Amygdala (tissue), 56 donors: ENCODE measurements at regions not wholly inside any gene's neighbourhood (a gene's known extent, or its start where the extent isn't known, plus 50 kb on each side); places are given as distances from the start of the nearest gene placed in this dataset.
A peak's percentile ranks its signal among the peaks of the same experiment; 100 is the strongest.

ENCODE experiments used
- DNase-seq, 56 donors: peaks; one replicate each; lab custom pipeline; 2025; lab: John Stamatoyannopoulos, UW

DNA sequence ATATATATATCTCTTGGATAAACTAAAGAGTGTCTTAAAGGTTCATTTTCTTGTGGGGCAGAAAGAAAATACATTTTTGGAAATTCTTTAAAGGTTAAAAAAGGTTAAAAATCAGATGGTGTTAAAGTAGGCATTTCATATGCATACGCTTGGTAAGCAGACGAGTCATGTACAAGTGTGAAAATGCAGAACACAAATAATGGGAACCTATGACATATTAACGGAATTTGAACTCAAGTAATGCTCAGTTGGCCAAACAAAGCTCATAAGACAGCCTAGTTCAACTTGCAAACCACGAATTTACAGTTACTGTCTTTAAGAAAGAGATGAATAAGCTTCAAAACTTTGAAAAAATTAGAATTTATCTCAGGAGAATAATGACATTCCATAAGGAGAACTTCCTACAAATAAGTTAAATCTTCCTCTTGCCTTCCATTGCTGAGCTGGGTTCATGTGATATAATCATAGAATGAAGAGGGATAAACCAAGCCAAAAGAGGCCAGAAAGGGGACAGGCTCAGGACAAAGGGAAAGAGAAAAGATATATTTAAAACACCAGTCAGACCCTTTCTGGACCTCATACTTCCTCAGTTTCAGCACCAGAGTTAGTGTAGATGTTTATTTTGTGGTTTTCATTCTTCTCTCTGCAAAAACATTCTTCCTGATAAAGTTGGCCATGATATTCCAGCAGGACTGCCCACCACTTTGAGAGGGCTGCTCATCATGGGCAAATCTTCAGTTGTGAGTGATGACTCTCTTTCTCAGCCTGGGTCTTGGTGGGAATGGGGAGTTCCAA, 256.7 kb upstream of the CD180 start:
- no peak for DNase-seq

DNA sequence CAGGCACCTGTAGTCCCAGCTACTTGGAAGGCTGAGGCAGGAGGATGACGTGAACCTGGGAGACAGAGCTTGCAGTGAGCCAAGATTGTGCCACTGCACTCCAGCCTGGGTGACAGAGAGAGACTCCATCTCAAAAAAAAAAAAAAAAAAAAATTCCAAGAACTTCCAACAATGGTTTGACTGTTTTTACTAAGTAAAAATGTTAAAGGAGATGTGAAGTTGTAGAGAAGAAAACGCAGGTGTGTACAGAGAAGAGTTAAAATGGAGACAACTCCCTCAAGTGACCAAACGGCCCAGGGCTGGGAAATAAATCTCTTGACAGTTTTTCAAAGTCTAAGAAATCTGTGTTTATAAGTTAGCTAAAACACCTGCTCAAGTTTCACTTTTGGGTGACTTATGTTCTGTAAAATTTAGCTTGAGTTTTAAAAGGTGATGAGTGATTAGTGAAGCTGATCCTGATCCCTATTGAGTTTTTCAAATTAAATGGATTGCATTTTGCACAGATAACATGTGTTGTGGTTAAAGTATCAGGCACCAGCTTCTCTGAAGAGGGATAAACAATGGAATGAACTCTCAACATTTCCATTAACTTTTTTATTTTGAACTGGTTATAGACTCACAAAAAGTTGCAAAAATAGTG, 255.2 kb upstream of the CD180 start:
- DNase-seq: no peak

DNA sequence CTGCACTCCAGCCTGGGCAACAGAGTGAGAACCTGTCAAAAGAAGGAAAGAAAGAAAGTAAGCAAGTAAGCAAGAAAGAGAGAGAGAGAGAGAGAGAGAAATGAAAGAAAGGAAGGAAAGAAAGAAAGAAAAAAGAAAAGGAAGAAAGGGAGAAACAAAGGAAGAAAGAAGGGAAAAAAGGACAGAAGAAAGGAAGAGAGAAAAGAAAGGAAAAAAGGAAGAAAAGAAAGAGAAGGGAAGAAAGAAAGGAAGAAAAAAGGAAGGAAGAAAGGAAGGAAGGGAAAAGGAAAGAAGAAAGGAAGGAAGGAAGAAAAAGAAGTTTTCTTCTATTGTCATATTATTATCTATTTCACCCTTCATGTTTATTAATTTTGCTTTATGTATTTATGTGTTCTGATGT, 251.1 kb upstream of the CD180 start:
- DNase-seq: no peak

DNA sequence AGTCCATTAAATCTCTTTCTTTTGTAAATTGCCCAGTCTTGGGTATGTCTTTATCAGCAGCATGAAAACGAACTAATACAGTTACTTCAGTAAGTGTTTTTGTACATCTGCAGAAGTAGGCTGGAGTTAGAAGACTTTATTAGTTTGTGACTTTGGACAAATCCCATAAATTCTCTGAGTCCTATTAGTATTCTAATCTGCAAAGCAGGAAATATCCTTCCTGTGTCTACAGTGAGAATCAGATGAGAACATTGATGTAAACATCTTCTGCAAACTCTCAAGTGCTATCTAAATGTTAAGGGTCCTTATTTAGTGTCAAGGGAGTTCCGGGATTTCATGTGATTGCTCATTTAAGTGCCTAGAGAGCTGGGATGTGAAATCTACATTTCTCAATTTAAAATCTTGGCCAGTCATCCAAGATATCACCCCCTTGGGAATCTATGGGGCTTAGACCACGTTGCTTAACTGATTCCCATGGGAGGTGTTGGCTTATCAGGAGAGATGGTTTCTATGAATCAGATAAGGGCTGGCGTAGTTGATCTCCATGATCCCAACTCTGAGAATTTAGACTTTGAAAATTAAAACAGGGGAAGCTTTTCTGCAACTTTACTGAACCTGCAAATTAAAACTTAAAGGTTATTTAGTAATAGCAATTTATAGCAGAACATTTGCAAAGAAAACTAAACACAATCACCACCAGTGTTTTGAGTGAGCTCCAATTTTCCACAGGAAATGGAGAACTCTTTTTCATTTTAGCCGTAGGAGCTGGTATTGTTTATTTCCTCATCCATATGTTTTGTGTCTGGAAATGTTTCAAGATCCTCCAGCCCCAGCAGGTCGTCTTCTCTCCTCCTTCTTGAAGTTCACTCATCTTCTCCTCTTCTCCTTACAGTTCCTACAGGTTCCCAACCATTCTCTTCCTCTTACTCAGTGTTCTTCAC, 241.6 kb upstream of the CD180 start:
- no peak for DNase-seq

DNA sequence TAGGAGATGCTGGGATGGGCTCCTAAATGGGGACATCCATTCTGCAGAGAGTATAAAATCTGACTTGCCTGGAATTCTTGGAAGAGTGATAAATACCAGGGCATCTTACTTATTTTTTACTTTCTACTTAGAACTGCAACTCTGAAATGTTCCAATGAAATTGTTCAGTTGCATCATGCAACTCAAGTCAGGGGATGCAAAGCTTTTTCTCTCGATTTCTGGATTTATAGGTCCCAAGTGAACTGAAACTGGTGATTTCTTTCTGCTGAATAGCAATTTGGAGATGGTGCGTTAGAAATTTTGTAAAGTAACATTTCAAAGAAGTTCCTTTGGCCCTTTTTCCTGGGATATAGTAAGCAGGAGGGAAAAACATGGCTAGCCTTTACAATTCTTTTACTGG, 238.4 kb upstream of the CD180 start:
- no peak for DNase-seq

DNA sequence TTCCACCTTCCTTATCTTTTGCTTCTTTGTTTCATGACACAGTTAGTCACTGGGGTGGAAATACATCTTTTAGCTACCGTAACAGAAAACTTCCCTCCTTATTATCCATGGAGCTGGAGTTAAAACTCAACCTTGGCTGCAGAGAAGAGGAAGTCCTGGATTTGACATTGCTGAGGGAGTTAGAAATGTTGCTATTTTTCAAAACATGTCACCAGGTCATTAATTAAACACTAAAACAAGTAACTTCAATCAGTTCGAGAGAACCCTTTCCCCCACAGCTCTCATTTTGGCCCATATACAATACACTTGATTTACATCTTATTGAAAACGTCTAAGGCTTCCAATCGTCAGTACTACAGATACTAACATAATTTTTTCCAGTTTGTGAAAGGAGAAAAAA, 237.9 kb upstream of the CD180 start:
- DNase-seq: no peak

DNA sequence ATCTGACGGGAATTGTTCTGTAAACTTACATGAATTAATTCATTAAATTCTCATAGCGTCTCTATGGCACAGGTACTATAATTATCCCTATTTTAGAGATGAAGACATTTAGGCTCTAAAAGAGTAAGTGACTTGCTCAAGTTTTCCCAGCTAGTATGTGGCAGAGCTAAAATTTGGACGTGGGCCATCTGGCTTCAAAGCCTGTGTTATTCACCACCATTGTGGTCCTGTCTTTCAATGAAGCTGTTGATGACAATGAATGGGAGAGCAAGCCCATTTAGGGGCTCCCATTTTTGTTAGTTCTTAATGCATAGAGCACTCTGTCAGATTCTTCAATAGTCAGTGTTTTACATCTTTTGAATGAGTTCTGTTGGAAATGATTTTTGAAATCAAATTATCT, 236.0 kb upstream of the CD180 start:
- peak in 1 of 56 donors; percentile 12 for DNase-seq

DNA sequence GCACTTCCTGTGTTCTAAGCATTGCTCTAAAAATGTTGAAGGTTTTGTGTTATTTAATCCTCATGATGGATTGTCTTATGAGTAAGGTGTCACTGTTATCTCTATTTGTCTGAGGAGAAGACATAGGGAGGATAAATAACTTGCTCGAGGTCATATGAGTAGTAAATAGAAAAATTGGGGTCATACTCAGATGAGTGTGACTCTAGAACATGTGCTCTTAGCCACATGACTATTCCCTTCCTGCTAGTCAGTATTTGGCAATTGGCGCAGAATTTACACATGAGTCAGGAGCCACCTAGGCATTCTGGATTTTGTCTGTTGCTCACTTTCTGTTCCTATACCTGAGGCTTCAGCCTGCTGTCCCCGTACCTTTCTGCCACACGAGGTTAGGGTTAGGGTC, 234.6 kb upstream of the CD180 start:
- DNase-seq: no peak

DNA sequence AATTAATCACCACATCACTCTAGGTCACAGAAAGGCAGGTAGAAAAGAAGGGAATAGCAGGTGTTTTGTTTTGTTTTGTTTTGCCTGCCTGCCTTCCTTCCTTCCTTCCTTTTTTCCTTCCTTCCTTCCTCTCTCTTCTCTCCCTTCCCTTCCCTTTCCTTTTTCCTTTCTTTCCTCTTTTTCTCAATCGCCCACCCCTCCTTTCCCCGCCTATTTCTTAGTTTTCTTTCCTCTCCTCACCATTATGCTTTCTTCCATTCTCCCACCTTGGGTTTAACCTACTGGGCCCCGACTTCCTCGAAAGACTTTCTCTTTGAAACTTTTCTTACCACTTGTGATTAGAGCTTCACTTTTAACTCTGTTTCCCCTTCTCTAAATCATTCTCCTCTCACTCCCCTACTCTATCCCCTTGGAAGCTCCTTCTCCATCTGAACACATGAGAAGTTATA, 231.3 kb upstream of the CD180 start:
- DNase-seq: no peak

DNA sequence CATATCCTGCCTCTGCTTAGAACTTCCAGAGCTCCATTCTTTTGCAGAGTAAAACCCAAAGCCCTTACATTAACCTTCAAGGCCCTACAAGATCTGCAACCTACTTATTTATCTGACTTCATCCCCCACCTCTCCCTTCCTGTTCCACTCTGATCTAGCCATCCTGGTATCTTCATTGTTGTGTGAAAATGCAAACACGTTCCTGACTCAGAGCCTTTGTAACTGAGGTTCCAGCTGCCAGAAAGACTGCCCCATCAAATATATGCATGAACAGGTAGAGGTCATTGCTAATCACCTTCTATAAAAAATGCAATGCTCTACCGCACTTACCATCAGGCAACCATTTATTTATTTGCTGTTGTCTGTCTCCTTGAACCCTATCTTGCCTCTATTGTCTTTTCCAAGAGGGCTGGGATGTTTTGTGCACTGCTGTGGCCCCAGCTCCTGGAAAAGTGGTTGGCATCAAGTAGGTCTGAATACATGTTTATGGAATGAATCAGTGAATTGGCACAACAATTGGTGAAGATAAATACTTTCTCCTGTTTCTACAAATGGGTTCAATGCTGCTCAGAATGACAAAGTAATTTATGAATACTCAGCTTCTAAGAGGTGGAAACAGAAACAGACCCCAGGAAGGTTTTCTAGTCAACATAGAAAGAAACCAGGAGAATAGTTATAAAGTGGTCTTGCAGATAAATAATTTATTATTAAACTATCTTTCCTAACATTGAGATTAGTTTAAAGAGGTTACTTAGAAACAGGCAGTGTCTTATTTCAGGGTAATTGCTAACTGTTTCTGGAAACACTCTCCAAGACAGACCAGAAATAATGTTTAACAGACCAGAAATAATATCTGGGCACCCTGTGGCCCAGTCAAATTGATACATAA, 230.6 kb upstream of the CD180 start:
- DNase-seq: no peak

DNA sequence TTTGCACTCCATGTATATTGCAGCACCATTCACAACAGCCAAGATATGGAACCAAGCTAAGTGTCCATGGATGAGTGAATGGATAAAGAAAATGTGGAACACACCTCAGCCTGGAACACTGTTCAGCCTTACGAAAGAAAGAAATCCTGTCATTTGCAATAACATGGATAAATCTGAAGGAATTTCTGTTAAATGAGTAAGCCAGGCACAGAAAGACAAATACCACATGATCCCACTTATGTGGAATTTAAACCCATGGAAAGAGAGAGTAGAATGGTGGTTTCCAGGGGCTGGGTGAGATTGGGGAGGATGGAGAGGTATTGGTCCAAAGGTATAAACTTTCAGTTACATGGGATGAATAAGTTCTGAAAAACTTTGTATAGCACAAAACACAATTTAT, 228.9 kb upstream of the CD180 start:
- no peak for DNase-seq

DNA sequence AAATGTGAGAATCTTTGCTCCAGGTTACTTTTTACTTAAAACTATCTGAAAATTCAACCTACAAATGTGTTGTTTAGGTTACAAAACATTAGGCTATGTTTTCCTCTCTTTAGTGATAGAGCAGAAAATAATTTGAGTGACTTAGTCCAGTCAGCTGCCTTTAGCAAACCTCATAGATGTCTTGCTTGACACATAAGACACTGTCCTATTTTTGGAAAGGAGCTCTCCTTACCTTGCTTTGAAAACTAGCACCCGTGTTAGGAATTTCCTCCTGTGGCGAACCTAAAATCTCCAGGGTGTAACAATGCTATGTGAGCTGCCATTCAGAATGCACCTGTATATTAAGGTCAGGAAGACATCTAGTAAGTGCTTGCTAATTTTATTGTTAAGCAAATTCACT, 221.2 kb upstream of the CD180 start:
- DNase-seq: no peak

DNA sequence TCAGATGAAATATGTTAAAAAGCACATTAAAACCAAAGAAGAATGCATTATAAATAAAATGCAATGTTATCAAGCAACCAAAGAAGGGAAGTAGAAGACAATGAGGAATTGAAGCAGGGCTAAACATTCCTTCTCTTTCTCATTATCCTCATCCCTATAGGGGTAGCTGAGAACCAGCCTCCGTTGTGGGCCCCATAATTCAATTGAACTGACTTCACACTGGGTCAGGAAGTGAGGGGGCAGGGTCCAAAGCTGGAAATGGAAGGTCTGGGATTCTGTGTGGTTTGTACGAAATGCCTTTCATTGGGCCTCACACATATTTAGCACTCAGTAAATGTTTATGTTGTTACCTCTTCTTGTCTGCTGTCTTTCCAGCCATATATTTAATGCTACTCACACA, 220.4 kb upstream of the CD180 start:
- no peak for DNase-seq

DNA sequence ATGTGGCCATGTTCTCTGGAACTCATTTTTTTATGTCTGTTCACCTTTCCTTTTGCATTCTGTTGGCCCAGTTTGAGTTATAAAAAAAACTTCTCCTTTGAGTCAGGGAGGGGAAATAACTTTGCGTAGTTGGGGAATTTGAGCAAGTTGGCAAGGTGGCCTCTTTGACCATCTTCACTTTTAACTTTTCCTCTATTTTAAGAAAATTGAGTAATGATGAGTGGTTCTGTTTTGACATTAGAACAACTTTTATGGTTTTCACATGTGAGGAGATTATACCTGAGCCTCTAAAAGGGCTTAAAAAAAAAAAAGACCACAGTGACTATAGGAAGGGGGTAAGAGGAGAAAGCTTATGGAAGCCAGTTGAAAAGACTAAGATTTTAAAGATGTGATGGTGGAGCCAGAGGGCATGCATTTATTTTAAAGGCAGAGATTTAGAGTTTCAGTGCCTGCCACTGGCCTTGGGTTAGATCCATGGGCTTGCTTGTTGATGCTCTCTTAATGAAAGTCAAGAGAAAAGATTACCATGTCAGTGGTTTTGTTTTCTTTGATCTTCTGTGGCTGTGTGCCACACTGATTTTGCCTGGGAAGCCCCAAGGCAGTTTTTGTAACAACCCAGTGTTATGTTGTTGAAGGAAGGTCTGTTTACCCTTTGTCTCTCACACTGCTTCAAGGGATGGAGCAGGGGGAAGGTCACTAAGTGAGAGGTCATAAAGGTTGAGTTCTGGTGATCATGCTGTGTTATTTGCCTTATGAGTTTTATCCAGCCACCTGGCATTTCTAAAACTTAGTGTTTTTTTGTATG, 219.7 kb upstream of the CD180 start:
- DNase-seq: no peak

DNA sequence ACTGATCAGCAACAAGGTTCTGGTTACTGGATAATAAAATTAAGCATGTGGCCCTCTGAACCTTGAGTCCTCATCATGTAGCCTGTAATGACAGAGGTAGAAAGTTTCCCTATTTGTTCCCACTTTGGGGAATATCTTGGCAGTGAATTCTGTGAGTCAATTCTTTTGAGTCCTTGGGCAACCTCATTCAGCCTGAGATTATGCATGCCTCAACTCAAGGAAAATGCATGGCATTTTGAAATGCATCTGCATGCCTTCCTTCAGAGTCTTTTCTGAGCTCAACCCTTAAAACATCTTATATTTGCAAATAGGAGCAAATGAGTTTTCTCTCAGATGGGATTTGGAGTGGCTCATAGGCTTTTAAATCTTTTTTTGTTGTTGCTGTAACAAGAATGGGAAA, 218.1 kb upstream of the CD180 start:
- no peak for DNase-seq

DNA sequence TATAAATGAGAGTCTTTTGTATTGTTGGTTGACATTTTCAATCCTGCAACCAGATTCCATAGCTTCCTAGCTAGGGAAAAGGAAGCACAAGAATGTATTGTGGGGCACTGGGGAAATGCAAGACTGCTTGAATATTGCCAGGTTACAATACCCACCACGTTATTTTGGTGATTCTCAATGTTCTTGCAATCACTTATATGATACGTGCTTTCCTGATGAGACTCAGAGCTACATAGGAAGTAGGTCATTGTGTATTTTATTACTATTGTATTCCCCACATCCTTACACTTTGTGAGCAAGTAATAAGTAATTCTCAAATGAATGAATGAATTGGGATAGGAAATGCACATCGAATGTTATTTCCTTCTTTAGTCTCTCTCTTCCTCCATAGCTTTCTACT, 217.1 kb upstream of the CD180 start:
- no peak for DNase-seq

DNA sequence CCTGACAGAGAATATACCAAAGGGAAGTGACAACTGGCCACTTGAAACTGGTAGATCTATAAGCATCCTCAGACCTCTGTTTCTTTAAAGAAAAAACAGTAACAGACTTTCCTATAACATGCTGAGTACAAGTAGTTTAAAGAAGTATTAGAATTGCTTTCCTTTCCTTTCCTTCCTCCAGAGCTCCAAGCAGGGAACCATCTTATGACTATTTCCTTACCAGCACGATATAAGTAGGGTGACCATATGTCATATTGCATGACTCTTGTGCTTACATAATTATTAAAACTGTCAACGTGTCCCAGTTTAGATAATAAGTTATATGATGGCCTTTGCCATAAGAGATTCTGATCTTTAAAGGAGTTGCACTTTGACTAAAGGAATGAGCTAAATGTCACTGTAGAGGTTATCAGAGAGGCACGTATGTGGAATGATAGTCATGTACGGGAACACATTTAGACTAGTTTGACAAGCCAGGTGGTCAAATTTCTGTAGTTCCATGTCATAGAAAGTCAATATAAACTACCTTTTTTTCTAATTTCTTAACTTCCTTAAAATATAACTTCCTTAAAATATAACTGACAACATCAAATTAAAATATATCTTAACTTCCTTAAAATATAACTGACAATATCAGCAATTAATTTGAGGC, 212.7 kb upstream of the CD180 start:
- DNase-seq: no peak

DNA sequence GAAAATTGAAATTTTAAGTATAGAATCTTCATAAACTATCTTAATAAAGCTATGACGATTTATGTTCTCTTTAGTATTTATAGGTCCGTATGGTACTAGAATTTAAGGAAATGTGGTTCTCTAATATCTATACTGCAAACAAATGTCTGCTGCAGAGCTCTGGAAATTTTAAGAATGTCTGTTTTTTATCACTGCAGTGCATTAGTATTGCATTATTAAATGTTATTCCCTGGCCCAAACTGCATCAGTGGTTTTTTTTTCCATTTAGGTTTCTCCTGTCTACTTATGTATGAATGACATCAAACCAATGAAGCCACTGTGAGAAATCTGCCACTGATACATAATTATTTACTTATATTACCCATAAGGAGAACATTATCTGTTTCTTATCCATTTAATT, 211.4 kb upstream of the CD180 start:
- no peak for DNase-seq

DNA sequence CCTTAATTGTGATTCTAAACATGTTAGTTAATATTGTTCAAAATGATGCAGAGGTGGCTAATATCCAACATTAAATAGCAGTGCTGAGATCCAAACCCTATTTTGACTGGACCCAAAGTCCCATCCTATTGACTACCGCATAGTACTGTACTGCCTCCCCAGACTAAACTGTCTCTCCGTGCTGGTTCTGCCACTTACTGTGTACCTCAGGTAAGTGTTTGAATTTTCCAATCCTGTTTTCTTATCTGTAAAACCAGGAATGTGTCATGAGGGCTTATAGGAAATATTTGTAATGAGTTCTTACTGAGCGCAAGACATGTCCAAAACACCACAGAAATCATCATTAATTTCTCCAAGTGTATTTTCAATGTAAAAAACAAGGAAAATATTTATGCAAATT, 209.2 kb upstream of the CD180 start:
- DNase-seq: no peak
